ENCODE measurements at regions not wholly inside any gene's neighbourhood (a gene's known extent, or its start where the extent isn't known, plus 50 kb on each side); places are given as distances from the start of the nearest gene placed in this dataset.

GRCh38 chr5:91864962-91865361 lies 481.8 kb upstream of the ARRDC3 start:
- Mint-ChIP-seq H3K4me3 (no peak overlapping the region), H3K9me3 (peaks cover 8% of the 10 kb centered on the region), H3K27ac (no peak overlapping the region), H3K27me3 (no peaks in the 10 kb centered on the region), H3K4me1 (ENCODE audit: low read depth) (no peaks in the 10 kb centered on the region), H3K36me3 (ENCODE audit: low read depth) (no peaks in the 10 kb centered on the region)

DNA sequence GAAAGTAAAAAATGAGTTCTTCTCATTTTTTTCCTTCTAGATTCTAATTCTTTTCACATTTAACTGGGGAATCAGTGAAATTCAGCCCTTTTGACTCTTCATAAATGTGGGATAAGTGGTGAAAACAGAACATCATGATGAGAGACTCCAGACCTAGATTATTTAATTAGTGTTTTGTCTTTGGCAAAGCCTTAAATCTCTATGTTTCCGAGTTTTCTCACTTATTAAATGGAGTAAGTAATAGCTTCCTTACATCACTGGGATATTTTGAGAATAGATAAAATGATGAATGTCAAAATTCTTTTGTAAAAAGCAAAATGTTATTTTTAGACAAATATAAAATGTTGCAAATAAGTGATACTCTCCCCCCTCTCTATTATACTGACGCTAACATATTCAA lies 468.6 kb upstream of the ARRDC3 start:
- Mint-ChIP-seq H3K27me3 (no peaks in the 10 kb centered on the region), H3K4me1 (ENCODE audit: low read depth) (no peaks in the 10 kb centered on the region), H3K27ac (no peak overlapping the region), H3K36me3 (ENCODE audit: low read depth) (no peaks in the 10 kb centered on the region), H3K4me3 (no peak overlapping the region), H3K9me3 (no peaks in the 10 kb centered on the region)

DNA sequence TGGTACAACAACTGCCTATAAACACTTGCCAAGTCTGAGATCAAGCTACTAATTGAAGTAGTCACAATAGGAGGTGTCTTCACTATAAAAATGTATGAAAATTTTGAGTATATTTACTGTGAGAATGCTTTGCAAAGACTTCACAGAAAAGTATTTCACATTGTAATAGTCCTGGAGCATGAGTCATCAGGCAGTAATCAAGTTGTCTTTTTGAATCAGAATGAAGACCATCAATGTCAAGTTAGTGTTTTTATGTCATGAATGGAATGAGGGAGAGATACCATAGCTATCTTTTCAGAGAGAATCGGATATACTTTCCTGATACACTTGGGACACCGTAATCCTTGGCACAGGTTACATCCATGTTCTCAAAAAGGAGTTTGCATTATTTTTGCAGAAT lies 466.9 kb upstream of the ARRDC3 start:
- no peaks in the 10 kb centered on the region for H3K4me1 Mint-ChIP-seq (ENCODE audit: low read depth)
- H3K27ac Mint-ChIP-seq: no peak overlapping the region
- H3K36me3 Mint-ChIP-seq (ENCODE audit: low read depth): no peaks in the 10 kb centered on the region
- H3K9me3 Mint-ChIP-seq: no peaks in the 10 kb centered on the region
- H3K27me3 Mint-ChIP-seq: no peaks in the 10 kb centered on the region
- H3K4me3 Mint-ChIP-seq: no peak overlapping the region

DNA sequence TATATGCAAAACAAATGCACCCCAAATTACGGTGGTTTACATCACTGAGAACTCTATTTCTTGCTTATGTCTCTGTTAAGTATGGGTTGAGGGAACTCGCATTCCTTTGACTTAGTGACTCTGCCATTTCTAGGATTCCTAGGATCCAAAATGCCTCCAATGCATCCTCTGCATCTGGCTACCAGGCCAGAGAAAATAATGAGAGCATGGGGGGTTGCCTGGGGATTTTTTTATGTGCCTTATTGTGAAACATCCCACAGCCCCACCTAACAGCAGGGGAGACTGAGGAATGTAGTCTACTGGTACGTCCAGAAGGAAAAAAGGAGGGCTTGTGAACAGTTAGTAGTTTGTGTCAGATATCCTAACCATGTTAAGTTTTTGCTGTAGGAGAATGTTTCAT lies 466.0 kb upstream of the ARRDC3 start:
- no peaks in the 10 kb centered on the region for H3K27me3 Mint-ChIP-seq
- no peaks in the 10 kb centered on the region for H3K4me1 Mint-ChIP-seq (ENCODE audit: low read depth)
- H3K9me3 Mint-ChIP-seq: no peaks in the 10 kb centered on the region
- H3K27ac Mint-ChIP-seq: no peak overlapping the region
- no peak overlapping the region for H3K4me3 Mint-ChIP-seq
- no peaks in the 10 kb centered on the region for H3K36me3 Mint-ChIP-seq (ENCODE audit: low read depth)

DNA sequence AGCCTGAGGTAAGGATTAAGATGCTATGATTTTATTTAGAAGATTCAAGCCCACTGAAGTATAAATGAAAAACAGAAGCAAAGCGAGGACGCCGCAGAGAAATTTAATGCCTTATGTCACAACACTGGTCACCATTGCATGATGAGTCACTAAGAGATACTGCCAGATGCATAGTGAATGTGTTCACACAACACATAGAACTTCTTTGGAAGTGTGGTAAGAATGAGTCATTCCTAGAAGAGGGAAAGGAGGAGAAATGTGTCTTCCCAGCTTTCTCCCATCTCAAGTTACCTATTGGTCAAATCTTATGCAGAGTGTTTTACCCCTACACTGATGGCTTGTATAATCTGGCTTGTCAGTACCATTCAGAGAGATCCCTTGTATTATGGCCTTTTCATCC lies 465.3 kb upstream of the ARRDC3 start:
- Mint-ChIP-seq H3K27ac (no peak overlapping the region), H3K9me3 (no peaks in the 10 kb centered on the region), H3K4me1 (ENCODE audit: low read depth) (no peaks in the 10 kb centered on the region), H3K27me3 (no peaks in the 10 kb centered on the region), H3K4me3 (no peak overlapping the region), H3K36me3 (ENCODE audit: low read depth) (no peaks in the 10 kb centered on the region)

- no peaks in the 10 kb centered on the region for H3K27me3 Mint-ChIP-seq
- no peaks in the 10 kb centered on the region for H3K4me1 Mint-ChIP-seq (ENCODE audit: low read depth)
- no peak overlapping the region for H3K4me3 Mint-ChIP-seq
- H3K27ac Mint-ChIP-seq: no peak overlapping the region
- H3K36me3 Mint-ChIP-seq (ENCODE audit: low read depth): no peaks in the 10 kb centered on the region
- no peaks in the 10 kb centered on the region for H3K9me3 Mint-ChIP-seq
Observed at GRCh38 chr5:91841423-91841822, 458.3 kb upstream of the ARRDC3 start.

DNA sequence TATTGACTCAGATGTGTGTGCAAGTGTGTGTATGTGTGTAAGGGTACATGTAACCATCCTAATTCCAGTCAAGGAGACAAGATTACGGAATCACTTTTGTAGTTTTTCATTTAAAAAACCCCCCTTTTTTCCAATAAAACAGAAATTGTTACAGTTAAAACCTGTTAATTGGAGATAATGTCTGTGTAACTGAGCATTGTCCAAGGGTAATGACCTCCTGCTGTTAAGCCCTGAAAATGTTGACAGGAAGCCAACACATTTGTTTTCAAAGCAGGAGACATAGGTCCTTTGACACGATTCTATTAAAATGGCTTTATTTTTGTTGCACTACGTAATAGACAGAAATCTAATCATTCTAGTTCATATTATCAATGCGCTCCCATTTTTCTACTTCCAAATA lies 457.3 kb upstream of the ARRDC3 start:
- H3K27ac Mint-ChIP-seq: no peak overlapping the region
- H3K4me1 Mint-ChIP-seq (ENCODE audit: low read depth): no peaks in the 10 kb centered on the region
- H3K36me3 Mint-ChIP-seq (ENCODE audit: low read depth): no peaks in the 10 kb centered on the region
- no peaks in the 10 kb centered on the region for H3K9me3 Mint-ChIP-seq
- no peaks in the 10 kb centered on the region for H3K27me3 Mint-ChIP-seq
- H3K4me3 Mint-ChIP-seq: no peak overlapping the region

- H3K4me1 Mint-ChIP-seq (ENCODE audit: low read depth): no peaks in the 10 kb centered on the region
- H3K4me3 Mint-ChIP-seq: no peak overlapping the region
- no peak overlapping the region for H3K27ac Mint-ChIP-seq
Observed at GRCh38 chr5:91839721-91840120, 456.6 kb upstream of the ARRDC3 start.

DNA sequence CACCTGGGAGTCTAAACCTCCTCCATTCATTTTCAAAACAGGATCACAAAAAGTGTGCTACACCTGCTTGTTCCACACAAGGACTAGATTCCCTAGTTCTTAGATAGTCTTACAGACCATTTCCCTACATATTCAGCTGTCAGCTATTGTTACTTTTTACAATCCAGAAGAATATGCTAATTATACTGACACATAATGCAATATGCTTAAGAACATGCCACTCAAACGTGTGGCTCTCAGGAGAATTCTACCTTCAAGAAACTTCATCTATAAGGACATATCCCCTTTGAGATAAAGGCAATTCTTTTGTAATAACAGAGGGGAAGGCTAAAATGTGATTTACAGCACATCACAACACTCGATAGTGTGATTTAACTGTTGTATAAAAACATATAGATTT lies 456.1 kb upstream of the ARRDC3 start:
- no peak overlapping the region for H3K4me3 Mint-ChIP-seq
- H3K27me3 Mint-ChIP-seq: no peaks in the 10 kb centered on the region
- H3K4me1 Mint-ChIP-seq (ENCODE audit: low read depth): no peaks in the 10 kb centered on the region
- H3K27ac Mint-ChIP-seq: no peak overlapping the region
- no peaks in the 10 kb centered on the region for H3K36me3 Mint-ChIP-seq (ENCODE audit: low read depth)
- no peaks in the 10 kb centered on the region for H3K9me3 Mint-ChIP-seq

More at GRCh38 chr5:91839721-91840120, 456.6 kb upstream of the ARRDC3 start:
- Mint-ChIP-seq H3K9me3 (no peaks in the 10 kb centered on the region), H3K27me3 (no peaks in the 10 kb centered on the region), H3K36me3 (ENCODE audit: low read depth) (no peaks in the 10 kb centered on the region)

GRCh38 chr5:91830361-91830953 lies 447.3 kb upstream of the ARRDC3 start:
- no peak overlapping the region for H3K4me3 Mint-ChIP-seq
- no peaks in the 10 kb centered on the region for H3K4me1 Mint-ChIP-seq (ENCODE audit: low read depth)
- H3K27ac Mint-ChIP-seq: no peak overlapping the region
- H3K9me3 Mint-ChIP-seq: peaks cover 3% of the 10 kb centered on the region
- no peaks in the 10 kb centered on the region for H3K27me3 Mint-ChIP-seq
- H3K36me3 Mint-ChIP-seq (ENCODE audit: low read depth): no peaks in the 10 kb centered on the region

DNA sequence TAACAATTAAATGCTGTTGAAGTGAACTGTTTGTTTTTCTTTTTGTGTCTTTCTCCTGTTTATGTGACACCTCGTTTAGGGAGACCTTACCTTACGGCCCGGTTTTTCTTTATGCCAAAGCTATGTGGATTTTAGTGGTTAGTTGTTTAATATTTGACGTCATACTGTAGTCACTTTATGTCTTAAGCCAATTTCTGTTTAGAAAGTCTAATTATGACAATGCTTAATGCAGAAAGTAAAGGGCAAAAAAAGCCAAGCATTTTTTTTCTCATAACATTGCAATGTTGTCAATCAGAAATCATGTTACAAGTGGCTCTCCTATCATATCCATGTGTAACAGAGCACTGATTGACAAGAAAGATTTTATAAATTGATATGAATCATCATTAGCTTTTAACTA lies 442.5 kb upstream of the ARRDC3 start:
- Mint-ChIP-seq H3K9me3 (peaks cover 3% of the 10 kb centered on the region), H3K36me3 (ENCODE audit: low read depth) (no peaks in the 10 kb centered on the region), H3K4me1 (ENCODE audit: low read depth) (no peaks in the 10 kb centered on the region), H3K4me3 (no peak overlapping the region), H3K27me3 (no peaks in the 10 kb centered on the region), H3K27ac (no peak overlapping the region)

GRCh38 chr5:91824406-91824805 lies 441.3 kb upstream of the ARRDC3 start:
- H3K27me3 Mint-ChIP-seq: no peaks in the 10 kb centered on the region
- no peak overlapping the region for H3K4me3 Mint-ChIP-seq
- peaks cover 3% of the 10 kb centered on the region for H3K9me3 Mint-ChIP-seq
- no peaks in the 10 kb centered on the region for H3K36me3 Mint-ChIP-seq (ENCODE audit: low read depth)
- H3K27ac Mint-ChIP-seq: no peak overlapping the region
- H3K4me1 Mint-ChIP-seq (ENCODE audit: low read depth): no peaks in the 10 kb centered on the region

- H3K27ac Mint-ChIP-seq: no peak overlapping the region
- no peaks in the 10 kb centered on the region for H3K4me1 Mint-ChIP-seq (ENCODE audit: low read depth)
- H3K9me3 Mint-ChIP-seq: no peaks in the 10 kb centered on the region
- H3K4me3 Mint-ChIP-seq: no peak overlapping the region
- H3K36me3 Mint-ChIP-seq (ENCODE audit: low read depth): no peaks in the 10 kb centered on the region
- no peaks in the 10 kb centered on the region for H3K27me3 Mint-ChIP-seq
Observed at GRCh38 chr5:91820874-91821273, 437.8 kb upstream of the ARRDC3 start.

- Mint-ChIP-seq H3K27me3 (no peaks in the 10 kb centered on the region), H3K27ac (no peak overlapping the region), H3K36me3 (ENCODE audit: low read depth) (no peaks in the 10 kb centered on the region), H3K4me3 (no peak overlapping the region), H3K9me3 (peaks cover 4% of the 10 kb centered on the region), H3K4me1 (ENCODE audit: low read depth) (no peaks in the 10 kb centered on the region)
Observed at GRCh38 chr5:91816681-91817080, 433.6 kb upstream of the ARRDC3 start.

GRCh38 chr5:91797576-91797975 lies 414.5 kb upstream of the ARRDC3 start:
- Mint-ChIP-seq H3K9me3 (peaks cover 3% of the 10 kb centered on the region), H3K27me3 (no peaks in the 10 kb centered on the region), H3K4me3 (no peak overlapping the region), H3K27ac (no peak overlapping the region), H3K36me3 (ENCODE audit: low read depth) (no peaks in the 10 kb centered on the region), H3K4me1 (ENCODE audit: low read depth) (no peaks in the 10 kb centered on the region)

DNA sequence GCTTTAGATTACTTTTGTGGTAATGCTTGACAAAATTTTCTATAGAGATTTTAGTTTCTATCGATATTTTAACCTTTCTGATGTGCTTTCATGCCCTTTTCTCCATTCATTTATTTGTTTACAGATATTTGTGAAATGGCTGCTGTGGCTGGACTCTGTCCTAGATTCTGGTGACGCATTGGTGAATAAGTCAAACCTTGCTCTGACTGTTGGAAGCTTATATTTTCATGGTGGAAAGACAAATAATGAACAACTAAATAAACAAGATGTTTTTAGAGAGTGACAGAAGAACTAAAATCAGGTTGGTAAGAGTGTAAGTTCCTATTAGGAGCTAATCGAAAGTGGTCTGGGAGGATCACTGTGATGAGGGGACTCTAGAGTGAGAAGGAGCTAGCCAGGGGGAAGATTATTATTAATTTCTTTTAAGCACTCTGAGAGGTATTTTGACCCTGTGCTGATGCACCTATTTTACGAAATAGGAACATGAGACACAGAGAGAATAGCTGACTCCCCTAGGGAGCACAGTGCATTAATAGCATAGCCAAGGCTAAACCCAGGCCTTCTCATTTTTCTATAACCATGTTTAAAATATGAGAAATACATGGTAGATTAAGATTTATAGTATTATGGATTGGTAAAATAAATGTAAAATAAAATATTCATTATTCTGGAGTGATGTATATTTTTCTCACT lies 411.9 kb upstream of the ARRDC3 start:
- Mint-ChIP-seq H3K27ac (no peak overlapping the region), H3K36me3 (ENCODE audit: low read depth) (no peaks in the 10 kb centered on the region)

More for the DNA sequence above, 411.9 kb upstream of the ARRDC3 start:
- no peaks in the 10 kb centered on the region for H3K27me3 Mint-ChIP-seq
- H3K9me3 Mint-ChIP-seq: no peaks in the 10 kb centered on the region
- no peak overlapping the region for H3K4me3 Mint-ChIP-seq
- H3K4me1 Mint-ChIP-seq (ENCODE audit: low read depth): no peaks in the 10 kb centered on the region

Data from stimulated activated naive CD8-positive, alpha-beta T cell treated with anti-CD3 and anti-CD28 coated beads, Interleukin-15, Interleukin-2, amounts not matched to agents 100 ng/mL and 50 ng/mL, for 24 hours (primary cell).